GM21723 (cell line): ENCODE measurements at regions not wholly inside any gene's neighbourhood (a gene's known extent, or its start where the extent isn't known, plus 50 kb on each side); places are given as distances from the start of the nearest gene placed in this dataset.
"Not testable (repeated sequence)": the region's sequence is repeated elsewhere in the genome, so short reads cannot be mapped to it uniquely, and the experiment has no call there.

Experiments
- ATAC-seq: cut with Tn5 transposase; IDR thresholded peaks from one replicate; pipeline ENCODE4 v1.9.1; 2021; ENCODE audit warnings: mild to moderate bottlenecking, moderate library complexity; ENCODE audit not compliant: unreplicated experiment

DNA sequence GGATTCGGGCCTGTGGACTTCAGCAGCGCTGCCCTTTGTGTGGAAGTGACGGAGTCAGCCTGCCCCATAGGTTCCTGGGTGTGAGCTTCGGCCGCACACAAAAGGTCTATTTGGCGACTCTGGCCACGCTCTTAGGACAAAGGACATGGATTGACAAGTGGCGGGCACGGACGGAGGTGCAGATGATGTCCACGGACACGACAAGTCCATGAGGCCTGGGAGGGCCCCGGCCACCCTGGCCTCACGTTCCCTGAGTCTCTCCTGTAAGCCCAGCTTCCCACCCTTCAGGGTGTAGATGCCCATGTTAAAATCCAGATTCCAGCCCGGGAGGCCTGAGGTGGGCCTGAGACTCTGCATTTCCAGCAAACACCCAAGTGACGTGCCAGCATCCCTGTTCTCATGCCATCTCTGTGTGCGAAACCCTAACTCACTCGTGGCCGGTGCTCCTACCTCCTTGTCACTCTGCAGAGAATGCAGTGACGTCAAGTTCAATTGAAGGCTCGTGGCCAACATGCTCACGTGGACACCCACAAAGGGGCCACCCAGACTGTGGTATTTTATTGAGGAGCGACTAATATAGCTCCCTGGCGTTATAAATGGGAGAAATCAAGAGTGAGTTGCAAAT, 111.7 kb downstream of the RTP5 start:
- no peak for ATAC-seq

DNA sequence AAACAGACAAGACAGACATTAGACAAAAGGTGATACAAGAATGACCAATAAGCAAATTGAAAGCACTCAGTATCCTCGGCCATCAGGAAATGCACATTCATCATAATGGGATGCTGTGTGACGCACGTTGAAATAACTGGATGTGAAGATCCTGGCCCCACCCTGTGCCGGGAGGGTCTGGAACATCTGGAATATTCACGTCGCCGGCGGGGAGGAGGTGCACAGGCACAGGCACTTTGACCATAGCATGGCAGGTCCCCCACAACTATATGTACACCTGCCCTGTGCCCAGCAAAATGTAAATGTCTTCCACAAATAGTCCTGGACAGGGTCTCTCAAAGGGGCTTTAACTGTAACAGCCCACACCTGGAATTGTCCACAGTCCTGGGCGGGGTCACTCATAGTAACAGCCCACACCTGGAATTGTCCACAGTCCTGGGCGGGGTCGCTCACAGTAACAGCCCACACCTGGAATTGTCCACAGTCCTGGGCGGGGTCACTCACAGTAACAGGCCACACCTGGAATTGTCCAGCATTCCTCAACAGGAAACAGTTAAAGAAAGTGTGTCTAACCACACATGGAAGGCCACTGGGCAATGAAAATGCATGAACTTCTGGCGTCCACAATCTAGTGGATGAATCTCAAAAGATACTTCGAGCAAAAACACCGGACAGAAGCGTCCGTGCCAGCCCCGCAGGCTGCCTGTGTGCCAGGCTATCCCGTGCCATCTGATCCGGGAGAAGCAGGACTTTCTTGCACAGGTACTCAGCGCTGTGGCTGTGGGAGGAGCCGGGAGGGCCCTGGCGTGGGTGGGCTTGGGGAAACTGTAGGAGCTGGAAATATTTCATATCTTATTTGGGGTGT, 113.4 kb downstream of the RTP5 start:
- ATAC-seq, result no peak

DNA sequence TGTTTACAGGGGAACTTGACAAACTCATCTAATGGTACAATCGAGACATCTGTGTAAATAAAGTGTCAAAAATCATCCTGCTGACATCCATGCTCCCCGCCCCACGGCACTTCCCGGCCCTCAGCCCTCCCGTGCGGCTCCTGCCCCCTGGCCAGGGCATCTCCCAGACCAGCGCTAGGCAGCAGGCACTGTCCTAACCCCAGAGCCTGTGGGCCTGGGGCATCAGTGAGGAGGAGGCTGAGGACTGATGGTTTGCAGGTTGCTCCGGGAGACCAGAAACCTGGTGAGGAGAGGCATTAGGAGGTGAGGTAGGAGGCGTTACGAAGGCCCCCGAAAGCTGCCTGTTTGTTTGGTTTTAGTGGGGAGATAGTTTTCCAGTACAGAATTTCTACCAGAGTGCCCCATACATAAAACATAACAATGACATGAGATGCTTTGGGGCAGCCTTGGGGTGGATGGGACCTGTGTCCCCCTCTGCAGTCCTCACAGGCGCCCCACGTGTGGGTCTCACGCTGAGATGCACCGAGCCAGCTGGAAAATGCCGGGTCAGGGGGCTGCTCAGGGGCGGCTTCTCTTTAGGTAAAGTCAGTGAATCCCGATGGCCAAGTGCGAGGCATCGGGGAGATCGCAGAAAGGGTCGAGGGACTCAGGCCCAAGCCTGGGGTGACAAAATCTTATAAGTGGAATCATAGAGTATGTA, 114.2 kb downstream of the RTP5 start:
- ATAC-seq, result no peak

DNA sequence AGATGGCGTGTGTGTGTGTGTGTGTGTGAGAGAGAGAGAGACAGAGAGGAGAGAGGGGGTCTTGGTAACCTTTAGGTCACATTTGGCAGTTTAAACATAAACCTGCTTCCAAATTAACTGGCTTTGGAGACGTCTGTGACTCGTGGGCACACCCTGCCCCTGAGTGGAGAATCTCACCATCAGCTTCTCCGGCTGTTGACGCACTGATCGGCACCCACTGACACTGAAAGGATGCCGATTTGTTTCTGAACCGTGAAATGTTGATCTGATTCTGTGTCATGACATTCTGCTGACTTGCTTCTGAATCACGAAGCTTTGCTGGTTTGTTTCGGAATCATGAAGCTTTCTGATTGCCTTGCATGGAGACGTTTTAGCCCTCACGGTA, 114.7 kb downstream of the RTP5 start:
- ATAC-seq, result no peak

DNA sequence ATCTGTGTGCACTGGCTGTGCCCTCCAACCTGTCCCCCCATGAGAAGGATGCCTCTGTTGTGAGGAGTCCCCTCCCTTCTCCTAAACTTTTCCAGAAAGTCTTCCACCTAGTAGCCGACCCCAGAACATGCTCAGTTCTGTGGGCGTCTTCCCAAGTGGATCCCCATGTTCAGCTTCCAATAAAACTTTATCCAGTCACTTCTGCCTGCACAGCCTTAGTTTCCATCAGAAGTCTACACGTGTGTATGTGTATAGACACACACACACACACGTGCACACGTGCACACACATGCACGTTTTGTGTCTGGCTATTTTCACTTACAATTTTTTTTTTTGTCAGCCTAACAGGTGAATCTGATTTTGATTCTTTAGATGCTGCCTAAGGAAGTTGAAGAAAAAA, 115.1 kb downstream of the RTP5 start:
- ATAC-seq, result no peak

DNA sequence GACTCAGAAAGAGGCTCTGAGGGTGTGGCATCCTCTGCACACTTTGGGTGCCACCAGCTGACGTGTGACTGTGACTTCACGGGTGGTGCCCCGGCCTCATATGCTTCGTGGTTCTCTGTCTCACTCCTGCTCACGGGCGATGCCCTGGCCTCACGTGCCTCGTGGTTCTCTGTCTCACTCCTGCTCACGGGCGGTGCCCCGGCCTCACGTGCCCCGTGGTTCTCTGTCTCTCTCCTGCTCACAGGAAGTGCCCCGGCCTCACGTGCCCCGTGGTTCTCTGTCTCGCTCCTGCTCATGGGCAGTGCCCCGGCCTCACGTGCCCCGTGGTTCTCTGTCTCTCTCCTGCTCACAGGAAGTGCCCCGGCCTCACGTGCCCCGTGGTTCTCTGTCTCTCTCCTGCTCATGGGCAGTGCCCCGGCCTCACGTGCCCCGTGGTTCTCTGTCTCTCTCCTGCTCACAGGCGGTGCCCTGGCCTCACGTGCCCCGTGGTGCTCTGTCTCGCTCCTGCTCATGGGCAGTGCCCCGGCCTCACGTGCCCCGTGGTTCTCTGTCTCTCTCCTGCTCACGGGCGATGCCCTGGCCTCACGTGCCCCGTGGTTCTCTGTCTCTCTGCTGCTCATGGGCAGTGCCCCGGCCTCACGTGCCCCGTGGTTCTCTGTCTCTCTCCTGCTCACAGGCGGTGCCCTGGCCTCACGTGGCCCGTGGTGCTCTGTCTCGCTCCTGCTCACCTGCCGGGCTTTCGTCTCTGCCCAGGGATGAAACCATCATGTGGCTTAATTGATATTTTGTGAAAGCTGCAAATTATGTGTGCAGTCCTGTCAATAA, 115.8 kb downstream of the RTP5 start:
- not testable (repeated sequence) for ATAC-seq

DNA sequence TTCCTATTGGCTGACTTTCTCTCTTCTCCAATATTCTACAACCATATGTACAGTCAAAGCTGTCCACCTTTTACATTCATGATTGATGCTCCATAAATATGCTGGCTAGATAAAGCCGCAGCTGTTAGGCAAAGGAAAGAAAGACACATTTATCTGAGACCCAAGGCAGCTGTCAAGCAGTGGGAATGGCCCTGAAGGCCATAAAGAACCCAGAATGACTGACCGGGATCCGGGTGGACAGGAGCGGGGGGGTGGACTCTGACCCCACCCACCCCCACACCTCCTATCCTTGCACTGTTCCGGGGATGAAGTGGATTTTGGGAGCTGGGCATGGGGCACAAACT, 116.4 kb downstream of the RTP5 start:
- ATAC-seq, result no peak

DNA sequence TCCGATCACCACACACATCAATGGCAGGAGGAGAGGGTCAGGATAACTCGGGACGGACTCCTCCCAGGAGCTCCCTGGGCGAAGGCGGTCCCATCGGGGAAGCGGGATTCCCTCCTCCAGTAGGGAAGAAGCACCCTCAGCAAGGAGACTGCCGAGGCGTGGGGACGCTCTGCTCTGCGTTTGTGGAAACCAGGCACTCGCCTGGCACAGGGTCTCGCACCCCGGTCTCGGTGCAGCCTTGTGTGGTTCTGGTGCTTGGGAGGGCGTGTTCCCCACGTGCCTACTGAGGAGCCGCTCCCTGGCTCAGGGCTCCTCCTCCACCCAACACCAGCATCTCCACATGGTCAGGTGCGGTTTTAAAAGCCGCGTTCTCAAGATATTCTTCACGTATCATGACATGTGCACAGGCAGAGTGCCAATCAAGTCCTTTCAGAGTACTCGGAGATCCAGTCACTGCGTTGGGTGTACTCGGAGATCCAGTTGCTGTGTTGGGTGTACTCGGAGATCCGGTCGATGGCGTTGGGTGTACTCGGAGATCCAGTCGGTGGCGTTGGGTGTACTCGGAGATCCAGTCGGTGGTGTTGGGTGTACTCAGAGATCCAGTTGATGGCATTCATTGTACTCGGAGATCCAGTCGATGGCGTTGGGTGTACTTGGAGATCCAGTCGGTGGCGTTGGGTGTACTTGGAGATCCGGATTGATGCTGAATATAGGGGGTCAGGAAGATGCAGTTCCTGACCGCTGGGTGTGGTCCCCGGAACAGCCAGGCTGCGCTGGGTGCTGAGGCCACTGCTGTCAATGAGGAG, 117.5 kb downstream of the RTP5 start:
- ATAC-seq, result no peak

DNA sequence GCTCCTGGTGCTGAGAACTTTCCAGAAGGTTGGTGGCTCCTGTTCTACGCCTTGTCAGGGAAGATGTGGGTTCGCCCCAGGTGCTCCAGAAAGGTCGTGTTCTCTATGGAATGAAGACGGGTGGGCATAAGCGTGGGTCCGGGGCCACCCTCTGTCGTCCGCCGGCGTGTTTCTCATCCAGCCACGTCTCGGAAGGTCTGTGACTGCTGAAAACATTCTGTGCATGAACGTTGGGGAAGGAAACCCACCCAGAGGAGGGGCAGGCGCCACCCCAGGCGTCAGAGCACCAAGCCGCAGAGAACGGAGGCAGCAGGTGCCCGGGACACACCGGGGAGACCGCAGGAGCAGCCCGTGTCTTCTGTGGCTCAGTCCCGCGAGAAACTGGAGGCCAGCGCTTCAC, 118.2 kb downstream of the RTP5 start:
- no peak for ATAC-seq

DNA sequence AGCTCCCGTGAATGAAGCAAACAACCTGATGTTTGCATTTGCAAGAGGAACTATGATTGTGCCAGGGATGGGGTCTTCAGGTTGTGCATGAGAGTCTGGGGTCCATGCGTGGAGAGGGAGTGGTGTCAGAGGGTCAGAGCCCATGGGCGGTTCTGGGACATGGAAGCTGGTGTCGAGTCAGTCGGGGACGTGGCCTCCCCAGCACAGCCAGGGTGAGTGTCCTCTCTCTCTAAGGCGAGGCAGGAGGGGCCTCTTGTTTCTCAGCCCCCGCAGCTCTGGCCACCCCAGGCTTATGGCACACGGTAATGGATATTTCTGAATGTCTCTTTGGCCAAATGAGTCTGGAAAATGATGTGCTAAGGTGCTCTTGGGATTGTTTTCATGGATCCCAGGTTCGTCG, 118.6 kb downstream of the RTP5 start:
- ATAC-seq, result no peak

DNA sequence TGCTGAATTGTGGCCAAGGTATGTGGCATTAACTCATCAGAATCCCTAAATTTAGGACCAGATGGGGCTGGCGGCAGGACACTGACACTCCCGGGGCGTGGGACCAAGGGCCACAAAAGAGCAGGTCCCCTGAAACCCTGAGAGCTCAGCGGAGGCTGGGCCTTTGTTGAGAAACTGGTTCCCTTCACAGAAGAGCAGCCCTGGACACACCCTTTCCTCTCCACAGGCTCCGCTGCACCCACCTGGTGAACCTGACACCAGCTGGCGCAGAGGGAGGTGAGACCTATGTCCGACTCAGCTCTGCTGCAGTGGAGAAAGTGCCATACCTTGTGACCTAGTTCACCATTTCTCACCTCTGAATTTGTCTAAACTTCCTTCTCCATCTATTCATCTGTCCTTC, 119.5 kb downstream of the RTP5 start:
- ATAC-seq, result no peak

DNA sequence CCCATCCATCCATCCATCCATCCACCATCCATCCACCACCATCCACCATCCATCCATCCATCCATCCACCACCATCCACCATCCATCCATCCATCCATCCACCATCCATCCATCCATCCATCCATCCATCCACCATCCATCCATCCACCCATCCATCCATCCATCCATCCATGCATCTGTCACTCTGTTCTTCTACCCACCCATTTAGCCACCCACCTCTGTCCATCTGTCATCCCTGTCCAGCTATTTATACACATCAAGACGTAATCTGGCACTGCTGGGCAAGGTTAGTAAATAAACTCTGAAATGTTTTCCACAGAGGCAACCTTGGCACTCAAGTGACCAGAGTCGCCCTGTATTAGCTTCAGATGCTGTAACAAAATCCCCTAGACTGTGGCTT, 120.9 kb downstream of the RTP5 start:
- ATAC-seq, result no peak

DNA sequence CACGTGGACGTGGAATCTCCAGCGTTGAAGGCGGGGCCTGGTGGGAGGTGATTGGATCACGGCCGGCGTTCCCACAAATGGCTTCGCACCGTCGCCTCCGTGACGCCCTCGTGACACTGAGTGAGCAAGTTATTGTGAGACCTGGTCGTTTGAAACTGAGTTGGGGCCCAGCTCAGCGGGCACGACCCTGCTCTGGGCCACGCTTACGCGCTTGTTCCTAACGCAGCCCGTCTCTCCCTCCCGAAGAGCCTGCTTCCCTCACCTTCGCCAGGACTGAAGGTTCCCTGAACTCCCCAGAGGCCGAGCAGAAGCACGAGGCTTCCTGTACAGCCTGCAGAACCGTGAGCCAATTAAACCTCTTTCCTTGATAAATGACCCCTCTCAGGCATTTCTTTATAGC, 121.8 kb downstream of the RTP5 start:
- ATAC-seq, result no peak

DNA sequence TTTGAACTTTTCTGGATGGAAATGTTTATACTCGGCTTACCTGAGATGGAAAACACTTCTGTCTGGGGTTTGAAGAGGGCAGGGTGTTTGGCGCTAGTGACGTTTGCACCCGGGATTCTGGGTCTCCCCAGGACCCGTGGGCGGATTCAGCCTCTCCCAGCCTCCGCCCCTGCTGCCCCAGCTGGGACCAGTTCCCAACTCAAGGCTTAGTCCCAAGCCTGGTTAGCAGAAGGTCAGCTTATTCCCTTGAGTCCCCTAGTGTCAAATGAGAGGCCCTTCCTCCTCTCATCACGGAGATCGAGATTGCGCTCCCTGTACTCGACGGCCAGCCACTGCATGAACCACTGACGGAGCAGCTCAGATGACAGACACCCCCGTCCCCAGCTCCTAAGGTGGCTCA, 123.2 kb downstream of the RTP5 start:
- no peak for ATAC-seq

DNA sequence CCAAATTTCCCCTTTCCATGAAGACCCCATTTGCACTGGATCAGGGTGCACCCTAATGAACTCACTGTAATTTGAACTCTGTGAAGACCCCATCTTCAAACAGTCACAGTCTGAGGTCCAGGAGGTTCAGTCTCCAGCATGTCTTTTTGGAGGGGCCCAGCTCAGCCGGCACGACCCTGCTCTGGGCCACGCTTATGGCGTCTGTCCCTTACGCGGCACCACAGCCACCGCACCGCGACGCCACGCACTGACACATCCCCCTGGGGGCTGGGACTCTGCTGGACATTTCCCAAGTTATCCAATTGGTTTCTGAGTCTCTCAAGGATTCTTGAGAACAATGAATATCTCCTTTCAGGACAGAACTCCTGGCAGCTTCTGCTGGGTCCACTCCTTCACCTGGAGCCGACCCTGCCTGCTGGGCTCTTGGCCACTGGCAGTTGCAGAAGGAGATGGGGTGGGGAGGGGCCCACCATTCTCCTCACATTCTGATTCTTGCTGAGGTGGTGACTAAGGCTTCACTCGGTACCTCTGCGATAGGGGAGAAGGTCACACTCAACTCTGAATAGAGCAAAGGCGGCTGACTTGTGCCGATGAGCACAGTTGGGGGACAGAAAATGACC, 124.0 kb downstream of the RTP5 start:
- no peak for ATAC-seq

DNA sequence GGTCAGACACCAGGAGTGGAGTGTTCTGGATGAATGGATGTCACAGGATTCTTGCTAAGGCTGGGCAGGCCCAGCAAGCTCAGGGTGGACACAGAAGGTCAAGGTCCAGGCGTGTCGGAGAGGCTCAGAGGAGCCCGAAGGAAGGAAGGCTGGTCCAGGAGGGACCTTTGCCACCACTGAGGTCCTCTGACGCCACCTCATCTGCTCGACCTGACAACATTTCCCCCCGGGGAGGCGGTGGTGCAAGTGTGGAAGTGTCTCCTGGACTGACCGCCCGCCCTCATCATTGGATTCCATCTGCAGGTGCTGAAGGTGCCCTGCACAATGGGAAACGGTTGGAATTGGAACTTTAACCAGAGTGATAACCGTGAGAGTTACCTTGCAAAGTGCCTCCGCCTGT, 124.6 kb downstream of the RTP5 start:
- no peak for ATAC-seq

DNA sequence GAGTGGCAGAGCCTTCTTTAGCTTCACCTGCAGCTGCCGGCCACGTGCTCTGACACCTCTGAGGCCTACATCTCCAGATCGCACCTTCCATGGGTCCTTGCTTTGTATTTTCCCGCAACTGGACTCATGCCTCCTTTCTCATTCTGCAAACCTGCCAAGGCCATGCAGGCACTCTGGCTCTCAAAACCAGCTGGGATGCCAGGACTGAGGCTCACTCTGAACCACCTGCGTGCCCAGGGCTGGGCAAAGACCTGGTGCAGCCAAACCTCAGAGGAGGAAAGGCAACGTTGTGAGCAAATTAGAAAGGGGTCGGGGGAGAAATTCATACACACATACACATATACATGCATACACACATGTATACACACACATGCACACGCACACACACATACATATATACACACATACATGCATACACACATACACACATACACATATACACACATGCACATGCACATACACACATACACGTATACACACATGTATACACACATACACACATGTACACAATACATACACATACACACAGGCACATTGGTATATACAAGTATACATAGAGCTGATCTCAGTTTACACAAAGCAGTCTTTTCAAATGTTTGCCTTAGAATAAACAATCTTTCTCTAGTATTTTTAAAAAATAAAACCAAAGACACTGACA, 125.2 kb downstream of the RTP5 start:
- no peak for ATAC-seq

DNA sequence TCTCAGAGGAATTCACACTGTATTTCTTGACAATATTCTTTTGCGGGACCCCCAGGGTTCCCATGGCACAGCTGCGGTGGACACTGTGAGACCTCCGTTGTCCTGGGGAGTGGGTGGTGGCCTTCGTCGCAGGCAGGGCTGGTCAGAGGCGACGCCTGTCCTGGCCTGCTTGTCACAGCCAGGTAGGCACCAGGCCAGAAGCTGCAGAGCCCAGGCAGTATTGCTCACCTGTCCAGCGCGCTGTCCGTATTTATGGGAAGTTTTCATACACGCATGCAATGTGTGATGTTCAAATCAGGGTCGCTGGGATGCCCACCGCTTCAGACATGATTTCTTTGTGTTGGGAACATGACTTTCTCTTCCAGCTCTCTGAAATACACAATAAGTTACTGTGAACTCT, 126.6 kb downstream of the RTP5 start:
- no peak for ATAC-seq

DNA sequence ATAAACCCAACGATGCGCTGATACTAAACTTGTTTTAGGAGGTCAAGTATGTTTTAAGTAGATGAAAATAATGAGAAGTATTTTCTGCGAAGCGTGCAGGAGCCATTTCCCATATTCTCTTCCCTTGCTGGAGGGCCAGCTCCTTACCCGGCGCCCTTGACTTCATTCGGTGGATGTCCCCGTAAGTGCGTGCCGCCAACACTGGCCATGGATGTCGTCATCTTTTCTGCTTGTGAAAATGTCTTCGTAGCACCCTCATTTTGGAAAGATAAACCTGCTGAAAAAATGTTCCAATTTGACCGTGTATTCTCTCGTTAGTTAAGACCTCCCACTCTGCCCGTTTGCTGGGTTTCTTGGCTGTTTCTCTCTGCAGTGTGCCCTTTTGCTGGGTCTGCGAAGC, 127.5 kb downstream of the RTP5 start:
- no peak for ATAC-seq

DNA sequence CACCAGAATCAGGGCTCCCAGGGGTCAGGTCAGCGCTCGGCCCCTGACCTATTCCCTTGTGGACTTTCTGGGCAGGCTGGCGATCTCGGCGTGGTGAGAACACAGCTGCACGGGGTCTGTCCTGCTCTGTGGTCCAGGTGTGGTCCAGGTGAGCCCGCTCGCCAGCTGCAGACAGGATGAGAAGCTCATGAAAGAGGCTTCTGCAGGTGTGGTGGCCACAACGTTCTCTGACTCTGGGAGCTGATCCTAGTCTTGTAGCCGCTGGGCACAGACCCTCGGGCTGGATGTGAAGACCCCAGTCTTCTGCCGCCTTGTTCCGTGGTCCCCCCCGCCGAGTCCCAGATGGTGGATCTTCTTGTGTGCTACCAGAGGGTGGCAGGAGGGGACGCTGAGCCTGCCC, 129.7 kb downstream of the RTP5 start:
- ATAC-seq, result no peak
